ENCODE measurements at regions not wholly inside any gene's neighbourhood (a gene's known extent, or its start where the extent isn't known, plus 50 kb on each side); places are given as distances from the start of the nearest gene placed in this dataset.

DNA sequence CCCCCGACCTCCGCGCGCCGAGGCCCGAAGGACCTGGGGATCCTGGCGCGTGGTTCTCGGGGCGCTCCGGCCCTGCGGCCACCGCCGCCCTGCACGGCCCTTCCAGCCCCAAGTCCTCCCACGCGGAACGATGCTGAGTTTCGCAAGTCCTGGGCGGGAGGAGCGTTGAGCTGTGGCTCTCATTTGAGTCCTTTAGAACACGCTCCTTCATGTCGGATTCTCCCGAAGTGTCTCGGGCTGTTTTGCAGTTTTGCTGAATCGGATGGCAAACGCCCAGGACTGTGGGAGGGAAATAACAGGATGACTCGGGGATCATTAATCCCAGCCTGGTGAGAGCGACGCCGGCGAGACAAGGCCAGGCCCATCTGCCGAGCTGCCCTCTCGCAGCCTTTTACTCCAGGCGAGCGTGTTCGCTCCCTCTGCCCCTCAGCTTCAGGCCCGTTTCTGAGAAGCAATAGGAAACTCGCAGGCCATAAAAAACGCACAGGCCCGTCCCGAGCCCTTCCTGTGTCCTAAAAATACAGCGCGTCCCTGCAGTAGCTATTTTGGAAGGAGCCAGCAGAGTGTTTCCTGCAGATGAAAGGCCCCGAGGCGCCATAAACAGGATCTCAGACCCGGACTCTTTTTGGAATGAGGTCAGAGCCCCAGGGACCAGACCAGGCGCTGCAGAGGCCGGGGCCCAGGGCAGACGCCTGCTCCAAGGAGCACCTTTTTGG, 153.5 kb downstream of the DLL1 start:
- TF ChIP-seq SUZ12 (IDR thresholded peaks at IDR 0.05; ENCODE audit: extremely low read depth, insufficient read depth, insufficient read length) (no peak), YY1 (IDR thresholded peaks at IDR 0.05; ENCODE audit: insufficient read depth, insufficient read length) (no peak)

DNA sequence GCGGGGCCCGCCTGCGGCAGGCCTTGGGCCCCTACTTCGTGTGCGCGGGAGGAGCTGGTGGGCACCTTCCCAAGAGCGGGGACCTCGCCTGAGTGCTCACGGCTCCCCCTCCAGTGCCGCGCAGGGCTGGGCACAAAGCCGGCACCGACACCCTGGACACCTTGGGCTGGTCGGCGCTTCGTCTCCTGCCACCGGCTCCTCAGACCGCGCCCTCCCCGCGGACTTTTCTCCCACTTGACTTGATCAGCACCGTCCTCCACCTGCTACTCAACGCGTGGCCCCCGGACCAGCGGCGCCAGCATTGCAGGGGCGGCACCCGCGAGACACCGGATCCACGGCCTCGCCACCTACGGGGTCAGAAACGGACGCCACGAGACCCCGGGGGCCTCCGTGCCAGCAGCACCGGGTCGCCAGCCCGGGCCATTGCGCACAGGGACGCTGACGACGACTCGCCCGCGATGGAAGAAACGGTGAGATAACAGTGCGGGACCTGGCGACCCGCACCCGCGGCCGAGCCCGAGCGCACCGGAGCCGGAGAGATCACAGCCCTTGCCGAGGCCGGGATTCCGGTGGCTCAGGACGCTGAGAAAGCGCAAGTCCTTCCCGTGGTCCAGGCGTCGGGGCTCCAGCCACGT, 154.2 kb downstream of the DLL1 start:
- H3K36me3 ChIP-seq (ENCODE audit: insufficient read depth, insufficient read length, low read length): no peaks in the 10 kb centered on the region
- no peaks in the 10 kb centered on the region for H3K27me3 ChIP-seq (ENCODE audit: insufficient read depth, insufficient read length)
- no peak overlapping the region for H3K9ac ChIP-seq (ENCODE audit: insufficient read length, low read depth)
- DNase-seq (ENCODE audit: low read depth, low spot score): no peak
- TF ChIP-seq YY1 (IDR thresholded peaks at IDR 0.05; ENCODE audit: insufficient read depth, insufficient read length): no peak
- no peak for TF ChIP-seq SUZ12 (IDR thresholded peaks at IDR 0.05; ENCODE audit: extremely low read depth, insufficient read depth, insufficient read length)
- TF ChIP-seq ZNF274 (IDR thresholded peaks at IDR 0.05; ENCODE audit: low read depth, low read length): no peak
- H3K9me3 ChIP-seq (ENCODE audit: insufficient read depth, low read length): peaks cover 12% of the 10 kb centered on the region; the same call in 1 of the 2 replicates
- H3K4me3 ChIP-seq (ENCODE audit: insufficient read length, low read depth): no peak overlapping the region
- H3K4me1 ChIP-seq (ENCODE audit: insufficient read depth, insufficient read length): no peaks in the 10 kb centered on the region

More for the DNA sequence above, 153.5 kb downstream of the DLL1 start:
- Histone ChIP-seq H3K9ac (ENCODE audit: insufficient read length, low read depth) (no peak overlapping the region), H3K9me3 (ENCODE audit: insufficient read depth, low read length) (peaks cover 12% of the 10 kb centered on the region; the same call in 1 of the 2 replicates), H3K36me3 (ENCODE audit: insufficient read depth, insufficient read length, low read length) (no peaks in the 10 kb centered on the region), H3K4me1 (ENCODE audit: insufficient read depth, insufficient read length) (no peaks in the 10 kb centered on the region), H3K4me3 (ENCODE audit: insufficient read length, low read depth) (no peak overlapping the region), H3K27me3 (ENCODE audit: insufficient read depth, insufficient read length) (no peaks in the 10 kb centered on the region)
- no peak for DNase-seq (ENCODE audit: low read depth, low spot score)

DNA sequence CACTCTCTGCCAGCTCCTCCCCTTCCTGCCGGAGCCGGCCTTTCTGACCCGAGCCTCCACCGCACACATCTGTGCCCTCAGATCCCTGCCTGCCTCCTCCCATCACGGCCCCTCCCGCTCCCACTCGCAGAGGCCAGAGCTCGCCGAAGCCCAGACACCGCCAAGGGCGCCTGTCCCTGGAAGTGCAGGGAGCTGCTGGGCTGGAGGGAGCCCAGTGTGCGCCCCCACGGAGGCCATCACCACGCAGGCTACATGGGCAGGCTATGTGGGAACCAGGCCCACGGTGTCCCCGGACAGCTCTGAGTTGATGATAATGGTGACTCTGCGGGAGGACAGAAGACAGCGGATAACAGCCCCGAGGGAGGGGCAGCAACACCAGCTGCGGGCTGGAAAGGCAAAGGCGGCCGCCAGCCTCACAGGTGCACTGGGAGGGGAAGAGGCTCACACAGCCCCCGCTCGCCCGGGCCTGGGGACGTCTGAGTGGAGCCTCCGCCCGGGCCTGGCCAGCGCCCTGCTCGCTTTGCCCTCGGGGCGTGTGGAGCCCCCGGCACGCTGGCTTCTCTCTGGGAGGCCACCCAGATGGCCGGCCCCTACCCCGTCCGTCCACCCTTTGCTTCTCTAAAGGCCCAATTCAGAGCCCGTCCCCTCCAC, 154.9 kb downstream of the DLL1 start:
- TF ChIP-seq YY1 (IDR thresholded peaks at IDR 0.05; ENCODE audit: insufficient read depth, insufficient read length) (no peak), SUZ12 (IDR thresholded peaks at IDR 0.05; ENCODE audit: extremely low read depth, insufficient read depth, insufficient read length) (no peak), ZNF274 (IDR thresholded peaks at IDR 0.05; ENCODE audit: low read depth, low read length) (no peak)
- H3K4me3 ChIP-seq (ENCODE audit: insufficient read length, low read depth): no peak overlapping the region
- no peaks in the 10 kb centered on the region for H3K36me3 ChIP-seq (ENCODE audit: insufficient read depth, insufficient read length, low read length)
- peaks cover 12% of the 10 kb centered on the region; the same call in 1 of the 2 replicates for H3K9me3 ChIP-seq (ENCODE audit: insufficient read depth, low read length)
- no peak for DNase-seq (ENCODE audit: low read depth, low spot score)
- no peaks in the 10 kb centered on the region for H3K4me1 ChIP-seq (ENCODE audit: insufficient read depth, insufficient read length)
- H3K27me3 ChIP-seq (ENCODE audit: insufficient read depth, insufficient read length): no peaks in the 10 kb centered on the region
- H3K9ac ChIP-seq (ENCODE audit: insufficient read length, low read depth): no peak overlapping the region

DNA sequence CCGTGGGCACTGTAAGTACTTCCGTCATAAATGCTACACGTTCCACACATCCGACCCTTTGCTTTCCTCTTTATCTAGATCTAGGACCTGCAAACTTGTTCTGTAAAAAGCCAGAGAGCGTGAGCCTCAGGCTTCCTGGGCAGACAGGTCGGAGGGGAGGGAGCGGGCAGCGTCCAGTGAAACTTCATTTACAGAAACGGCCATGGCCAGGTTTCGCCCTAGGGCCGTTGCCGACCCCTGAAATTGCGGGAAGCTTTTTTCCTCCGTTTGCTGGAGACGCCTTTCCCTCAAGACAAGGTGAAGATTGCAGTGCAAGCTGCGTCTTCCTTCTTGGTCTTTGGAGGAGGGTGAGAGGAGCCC, 155.4 kb downstream of the DLL1 start:
- no peak for DNase-seq (ENCODE audit: low read depth, low spot score)

DNA sequence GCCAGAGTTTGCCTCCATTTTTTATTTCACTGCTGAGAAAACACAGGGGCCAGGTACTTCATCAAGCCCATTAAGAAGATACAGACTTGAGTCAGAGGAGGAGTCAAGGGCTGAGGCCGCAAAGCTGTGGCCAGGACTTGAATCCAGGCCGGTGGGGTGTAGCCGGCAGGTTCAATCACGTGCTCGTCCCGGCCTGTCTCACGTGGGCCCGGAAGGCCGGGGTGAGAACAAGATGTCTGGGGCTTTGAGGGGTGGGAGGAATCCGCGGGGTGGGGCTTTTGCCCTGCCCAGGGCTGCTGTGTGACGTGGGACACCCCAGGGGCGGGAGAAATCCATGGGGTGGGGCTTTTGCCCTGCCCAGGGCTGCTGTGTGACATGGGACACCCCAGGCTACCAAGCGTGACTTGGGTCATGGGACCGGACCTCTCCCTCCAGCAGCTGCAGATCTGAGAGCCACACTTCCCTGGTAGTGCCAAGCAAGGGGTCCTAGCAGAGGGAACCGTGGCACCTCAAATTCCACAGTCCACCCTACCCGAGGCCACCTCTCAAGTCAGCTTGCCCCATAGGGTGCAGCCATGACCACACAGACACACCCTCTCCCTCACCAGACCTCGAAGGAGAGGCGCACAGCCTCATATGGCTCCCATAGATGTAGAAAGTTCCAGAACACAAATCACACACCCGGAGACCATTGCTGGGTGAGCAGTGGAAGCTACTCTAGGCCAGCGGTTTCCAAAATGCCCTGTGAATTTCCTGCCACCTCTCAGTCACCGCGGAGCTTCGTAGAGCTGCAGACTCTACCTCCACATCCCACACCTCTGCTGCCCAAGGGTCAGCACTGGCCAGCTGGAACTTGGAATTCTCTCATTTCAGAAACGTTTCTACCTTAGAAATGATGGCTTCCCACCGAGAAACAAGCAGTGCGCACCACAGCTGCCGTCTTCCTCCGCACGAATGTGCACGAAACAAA, 156.1 kb downstream of the DLL1 start:
- Histone ChIP-seq H3K4me3 (ENCODE audit: insufficient read length, low read depth) (no peak overlapping the region), H3K4me1 (ENCODE audit: insufficient read depth, insufficient read length) (no peaks in the 10 kb centered on the region), H3K27me3 (ENCODE audit: insufficient read depth, insufficient read length) (no peaks in the 10 kb centered on the region), H3K9ac (ENCODE audit: insufficient read length, low read depth) (no peak overlapping the region), H3K9me3 (ENCODE audit: insufficient read depth, low read length) (peaks cover 12% of the 10 kb centered on the region; the same call in 1 of the 2 replicates), H3K36me3 (ENCODE audit: insufficient read depth, insufficient read length, low read length) (no peaks in the 10 kb centered on the region)
- TF ChIP-seq YY1 (IDR thresholded peaks at IDR 0.05; ENCODE audit: insufficient read depth, insufficient read length) (no peak), SUZ12 (IDR thresholded peaks at IDR 0.05; ENCODE audit: extremely low read depth, insufficient read depth, insufficient read length) (no peak), ZNF274 (IDR thresholded peaks at IDR 0.05; ENCODE audit: low read depth, low read length) (no peak)
- no peak for DNase-seq (ENCODE audit: low read depth, low spot score)

More for the DNA sequence above, 155.4 kb downstream of the DLL1 start:
- Histone ChIP-seq H3K4me3 (ENCODE audit: insufficient read length, low read depth) (no peak overlapping the region), H3K9me3 (ENCODE audit: insufficient read depth, low read length) (peaks cover 12% of the 10 kb centered on the region; the same call in 1 of the 2 replicates), H3K9ac (ENCODE audit: insufficient read length, low read depth) (no peak overlapping the region), H3K4me1 (ENCODE audit: insufficient read depth, insufficient read length) (no peaks in the 10 kb centered on the region), H3K36me3 (ENCODE audit: insufficient read depth, insufficient read length, low read length) (no peaks in the 10 kb centered on the region), H3K27me3 (ENCODE audit: insufficient read depth, insufficient read length) (no peaks in the 10 kb centered on the region)
- TF ChIP-seq SUZ12 (IDR thresholded peaks at IDR 0.05; ENCODE audit: extremely low read depth, insufficient read depth, insufficient read length): no peak

DNA sequence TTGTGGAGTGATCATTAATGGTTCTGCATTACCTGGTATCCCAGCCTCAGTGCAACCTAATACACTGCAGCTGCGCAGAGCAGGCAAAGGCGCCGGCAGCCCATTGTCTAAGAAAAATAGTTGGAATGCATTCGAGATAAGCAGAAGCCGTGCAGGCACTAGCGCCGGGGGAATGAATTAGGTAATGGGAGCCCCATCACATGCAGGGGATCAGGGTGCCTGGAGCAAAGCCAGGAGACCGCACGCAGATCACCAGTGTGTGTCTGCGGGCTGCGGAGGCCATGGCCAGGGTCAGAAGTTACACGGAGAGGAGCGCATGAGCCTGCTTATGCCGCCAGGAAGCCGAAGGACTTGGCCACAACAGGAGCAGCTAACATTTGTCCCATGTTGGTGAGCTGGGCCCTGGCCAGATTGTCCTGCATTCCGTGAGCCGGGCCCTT, 156.8 kb downstream of the DLL1 start:
- Histone ChIP-seq H3K9ac (ENCODE audit: insufficient read length, low read depth) (no peak overlapping the region), H3K9me3 (ENCODE audit: insufficient read depth, low read length) (peaks cover 12% of the 10 kb centered on the region; the same call in 1 of the 2 replicates), H3K27me3 (ENCODE audit: insufficient read depth, insufficient read length) (no peaks in the 10 kb centered on the region), H3K4me1 (ENCODE audit: insufficient read depth, insufficient read length) (no peaks in the 10 kb centered on the region), H3K4me3 (ENCODE audit: insufficient read length, low read depth) (no peak overlapping the region), H3K36me3 (ENCODE audit: insufficient read depth, insufficient read length, low read length) (no peaks in the 10 kb centered on the region)
- no peak for TF ChIP-seq ZNF274 (IDR thresholded peaks at IDR 0.05; ENCODE audit: low read depth, low read length)
- no peak for TF ChIP-seq SUZ12 (IDR thresholded peaks at IDR 0.05; ENCODE audit: extremely low read depth, insufficient read depth, insufficient read length)
- TF ChIP-seq YY1 (IDR thresholded peaks at IDR 0.05; ENCODE audit: insufficient read depth, insufficient read length): no peak
- DNase-seq (ENCODE audit: low read depth, low spot score): no peak

All from NT2/D1 (cell line).